A673 (cell line): ENCODE measurements at regions not wholly inside any gene's neighbourhood (a gene's known extent, or its start where the extent isn't known, plus 50 kb on each side); places are given as distances from the start of the nearest gene placed in this dataset.

Experiments
- BruUV-seq: library from RNA; stranded (reverse); fragments of 400-500 nt; replicated peaks from 2 replicates; lab custom pipeline; 2021; lab: Mats Ljungman, UMichigan
- CTCF ChIA-PET: fragments of 300-600 bp; sonication (Branson Sonifier 250); formaldehyde crosslinking; loops from one replicate; lab custom pipeline; 2022; ENCODE audit warnings: antibody characterized with exemption; lab: Charles Lee
- POLR2A ChIA-PET: fragments of 300-600 bp; sonication (Branson Sonifier 250); formaldehyde crosslinking; loops from one replicate; lab custom pipeline; 2022; ENCODE audit warnings: antibody characterized with exemption; ENCODE audit not compliant: low non-redundant PET; lab: Charles Lee
- DNase-seq: peaks from one replicate; pipeline ENCODE4 v3.0.0-alpha.2; 2015; ENCODE audit warnings: low spot score
- H3K27ac ChIP-seq: fragments of 200-600 bp; sonication (generic); 2 replicates; pipeline ENCODE4 v1.5.1; 2016; ENCODE audit warnings: mixed run types, low read depth, mild to moderate bottlenecking, mixed read lengths, antibody characterized with exemption, low read length; ENCODE audit not compliant: poor library complexity, severe bottlenecking
- H3K27me3 ChIP-seq: fragments of 200-600 bp; sonication (generic); replicated peaks from 2 replicates; pipeline ENCODE4 v1.6.1; 2017; ENCODE audit warnings: mixed run types, low read depth, mild to moderate bottlenecking, mixed read lengths, antibody characterized with exemption, low read length; ENCODE audit not compliant: insufficient read depth, poor library complexity
- H3K36me3 ChIP-seq: fragments of 200-600 bp; sonication (generic); 2 replicates; pipeline ENCODE4 v1.6.1; 2016; ENCODE audit warnings: mixed run types, mild to moderate bottlenecking, mixed read lengths, antibody characterized with exemption, low read length; ENCODE audit not compliant: insufficient read depth, poor library complexity, severe bottlenecking
- H3K4me1 ChIP-seq: fragments of 200-600 bp; sonication (generic); 2 replicates; pipeline ENCODE4 v1.6.1; 2017; ENCODE audit warnings: mixed run types, mild to moderate bottlenecking, mixed read lengths, antibody characterized with exemption, low read length; ENCODE audit not compliant: insufficient read depth, poor library complexity, severe bottlenecking
- H3K4me3 ChIP-seq: fragments of 200-600 bp; sonication (generic); 2 replicates; pipeline ENCODE4 v1.5.1; 2016; ENCODE audit warnings: low read depth, mixed run types, mild to moderate bottlenecking, mixed read lengths, low read length; ENCODE audit not compliant: poor library complexity, severe bottlenecking
- H3K9me3 ChIP-seq: fragments of 200-600 bp; sonication (generic); 2 replicates; pipeline ENCODE4 v1.6.1; 2016; ENCODE audit warnings: mixed run types, low read depth, mild to moderate bottlenecking, mixed read lengths, antibody characterized with exemption, low read length; ENCODE audit not compliant: poor library complexity, severe bottlenecking
- CTCF ChIP-seq: fragments of 300-800, 200-600 bp; sonication (generic); conservative IDR thresholded peaks from 2 replicates; pipeline ENCODE4 v1.5.1; 2017; ENCODE audit warnings: low read depth, mild to moderate bottlenecking, antibody characterized with exemption, low read length, moderate library complexity, mixed read lengths
- EZH2 ChIP-seq: fragments of 200-600 bp; sonication (generic); IDR thresholded peaks from 2 replicates; pipeline ENCODE4 v1.6.1; 2017; ENCODE audit warnings: borderline replicate concordance, low read depth, mild to moderate bottlenecking, mixed read lengths, antibody characterized with exemption, low read length; ENCODE audit not compliant: poor library complexity, severe bottlenecking
- intact Hi-C: fragments of 100-400 bp; cut with micrococcal nuclease; formaldehyde crosslinking; loops from one replicate; pipeline ENCODE4 v1.10.0; 2022; ENCODE audit not compliant: unreplicated experiment

GRCh38 chr4:30553706-30554105 lies 166.5 kb upstream of the PCDH7 start:
- H3K27me3 ChIP-seq = no peaks in the 10 kb centered on the region
- no peak for TF ChIP-seq EZH2
- no peak for TF ChIP-seq CTCF
- ChIA-PET POLR2A (no interaction called here), CTCF (no interaction called here)
- no peaks in the 10 kb centered on the region for H3K4me1 ChIP-seq
- no peaks in the 10 kb centered on the region for H3K36me3 ChIP-seq
- DNase-seq = no peak
- H3K27ac ChIP-seq = no peak overlapping the region
- no peaks in the 10 kb centered on the region for H3K9me3 ChIP-seq
- no TSS peak for BruUV-seq
- intact Hi-C loops = no loop called here
- H3K4me3 ChIP-seq = no peak overlapping the region

GRCh38 chr4:30555775-30556174 lies 164.4 kb upstream of the PCDH7 start:
- Histone ChIP-seq H3K27me3 (no peaks in the 10 kb centered on the region), H3K4me3 (no peak overlapping the region), H3K36me3 (no peaks in the 10 kb centered on the region), H3K4me1 (no peaks in the 10 kb centered on the region), H3K27ac (no peak overlapping the region), H3K9me3 (no peaks in the 10 kb centered on the region)
- CTCF ChIA-PET = no interaction called here
- POLR2A ChIA-PET = no interaction called here
- no peak for TF ChIP-seq EZH2
- no peak for TF ChIP-seq CTCF
- intact Hi-C loops = no loop called here
- no peak for DNase-seq
- no TSS peak for BruUV-seq

- Histone ChIP-seq H3K36me3 (no peaks in the 10 kb centered on the region), H3K9me3 (peaks cover 18% of the 10 kb centered on the region), H3K4me1 (no peaks in the 10 kb centered on the region), H3K27me3 (no peaks in the 10 kb centered on the region), H3K4me3 (no peak overlapping the region), H3K27ac (no peak overlapping the region)
- TF ChIP-seq CTCF = no peak
- no peak for TF ChIP-seq EZH2
- intact Hi-C loops = no loop called here
- DNase-seq = no peak
- POLR2A ChIA-PET = no interaction called here
- CTCF ChIA-PET = no interaction called here
- BruUV-seq = no TSS peak
These were observed 160.7 kb upstream of the PCDH7 start for GRCh38 chr4:30559481-30559880.
